Posterior vena cava (tissue), 2 donors: ENCODE measurements at regions not wholly inside any gene's neighbourhood (a gene's known extent, or its start where the extent isn't known, plus 50 kb on each side); places are given as distances from the start of the nearest gene placed in this dataset.

Source experiments
- DNase-seq: peaks from one replicate; pipeline ENCODE4 v3.0.0-alpha.2; 2020; ENCODE audit warnings: low spot score
- intact Hi-C, 2 donors: fragments of 100-400 bp; cut with DNase I; formaldehyde crosslinking; loops; one replicate each; pipeline versions ENCODE4 v1.14.1 to v1.14.2; 2022 to 2023
- donor health status: DM: yes; HTN: yes; CAD: no.
- donor health status: DM: yes; HTN: yes; CAD: no.

DNA sequence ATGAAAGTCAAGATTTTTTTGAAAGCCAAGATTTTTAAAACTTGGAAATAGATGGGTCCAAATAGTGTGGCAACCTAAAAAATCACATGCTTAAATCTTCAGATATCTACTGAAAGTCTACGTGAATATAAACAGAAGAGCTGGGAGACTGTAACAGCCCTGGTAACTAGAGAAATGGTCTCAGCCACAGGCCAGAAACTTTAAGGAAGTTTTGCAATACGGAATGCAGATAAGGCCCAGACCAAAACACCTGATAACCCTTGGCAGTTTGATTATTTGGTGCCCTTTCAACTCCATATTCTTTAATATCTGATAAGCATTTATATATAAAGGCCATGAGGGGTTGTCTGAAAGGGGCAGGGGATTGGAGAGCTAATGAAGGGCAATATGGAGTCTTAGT is 537.3 kb upstream of the TGFBR2 start:
- intact Hi-C loops, result no loop called here
- no peak for DNase-seq

DNA sequence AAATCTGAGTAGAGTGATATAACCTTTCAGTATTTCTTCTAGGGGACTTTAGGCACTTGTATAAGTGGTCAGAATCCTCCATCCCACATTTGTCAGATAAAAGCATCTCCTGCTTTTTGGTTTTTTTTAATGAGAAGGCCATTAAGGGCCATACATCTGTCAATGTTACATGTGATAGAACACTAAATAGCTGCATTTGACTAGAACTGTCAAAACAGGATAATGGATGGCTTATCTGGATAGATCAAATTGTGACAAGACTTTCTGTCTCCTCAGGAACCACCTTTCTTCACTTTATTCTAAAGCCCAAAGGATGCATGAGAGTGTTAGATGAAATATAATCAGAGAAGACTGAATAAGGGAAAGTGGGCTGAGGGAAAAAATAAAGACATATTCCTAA is 533.4 kb upstream of the TGFBR2 start:
- intact Hi-C loops, result no loop called here

DNA sequence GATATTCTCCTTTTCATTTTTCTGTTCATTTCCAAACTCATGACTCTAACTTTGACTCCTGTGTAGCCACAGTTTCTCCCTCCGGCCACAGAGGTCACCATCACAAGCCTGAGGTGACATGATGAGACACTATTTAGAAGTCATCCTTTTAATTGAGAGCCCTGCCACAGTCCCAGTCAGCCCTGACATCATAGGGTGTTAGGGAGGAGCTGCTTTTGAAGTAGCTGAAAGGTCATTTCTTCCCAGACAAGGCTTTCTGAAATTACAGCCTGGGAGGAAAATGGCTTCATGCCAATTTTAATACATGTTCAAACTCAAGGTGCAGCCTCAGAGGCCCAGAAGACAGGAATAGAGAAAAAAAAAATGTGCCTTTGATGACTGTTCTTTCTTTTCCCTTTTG is 532.8 kb upstream of the TGFBR2 start:
- intact Hi-C loops, result no loop called here
- DNase-seq, result no peak

More for the DNA sequence above, 533.4 kb upstream of the TGFBR2 start:
- no peak for DNase-seq

DNA sequence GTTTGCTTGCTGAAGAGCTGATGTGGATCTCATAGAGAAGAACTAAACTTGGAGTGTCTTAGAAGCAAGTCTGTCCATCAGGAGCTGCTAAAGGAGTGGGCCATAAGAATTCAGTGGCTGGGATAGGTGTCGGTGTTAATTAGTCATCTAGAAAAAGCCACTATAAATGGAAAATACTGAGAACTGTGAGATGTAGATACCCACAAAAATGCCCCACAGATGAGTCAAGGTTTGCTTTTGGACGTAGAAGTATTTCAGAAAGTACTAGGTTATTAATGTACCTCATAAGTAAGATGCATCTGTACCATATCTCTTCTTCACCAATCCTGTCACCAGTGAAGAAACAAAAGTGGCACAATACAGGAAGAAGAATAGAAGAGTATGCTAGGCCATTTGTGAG is 530.9 kb upstream of the TGFBR2 start:
- intact Hi-C loops, result no loop called here
- no peak for DNase-seq

DNA sequence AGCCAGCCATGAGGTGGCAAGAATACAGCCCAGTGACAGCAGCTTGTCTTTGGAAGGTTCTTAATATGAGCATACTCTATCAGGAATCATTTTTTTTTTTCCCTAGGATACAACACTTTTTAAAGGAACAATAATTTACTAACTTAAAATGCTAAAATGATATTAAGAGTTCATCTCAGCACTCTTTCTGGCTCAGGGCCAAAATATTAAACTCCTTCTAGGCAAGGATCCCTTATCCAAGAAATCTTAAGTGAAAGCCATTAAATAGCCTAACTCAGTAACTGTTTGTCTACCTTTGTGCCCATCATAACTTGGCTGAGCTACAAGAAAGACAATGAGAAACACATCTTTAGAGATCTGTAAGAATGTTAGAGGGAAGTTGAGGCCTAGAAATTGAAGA is 529.5 kb upstream of the TGFBR2 start:
- DNase-seq, result no peak
- intact Hi-C loops, result no loop called here

DNA sequence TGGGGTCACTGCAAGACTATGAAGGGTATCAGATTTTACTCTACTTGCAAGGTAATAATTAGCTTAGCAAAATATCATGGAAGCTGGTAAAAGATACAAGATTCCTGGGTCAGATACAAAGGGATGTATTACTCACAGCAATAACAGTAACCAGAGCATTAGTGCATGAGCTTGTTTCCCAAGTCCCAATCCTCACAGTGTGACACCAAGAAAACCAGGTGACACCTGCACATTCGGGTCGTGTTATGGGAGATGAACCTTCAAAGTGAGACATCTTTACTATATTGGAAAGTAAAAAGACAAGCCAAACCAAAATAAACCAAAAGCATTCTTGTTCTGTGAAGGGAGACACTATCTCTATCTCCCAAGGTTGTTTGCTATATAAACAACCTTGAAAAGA is 528.7 kb upstream of the TGFBR2 start:
- no peak for DNase-seq
- intact Hi-C loops, result no loop called here

DNA sequence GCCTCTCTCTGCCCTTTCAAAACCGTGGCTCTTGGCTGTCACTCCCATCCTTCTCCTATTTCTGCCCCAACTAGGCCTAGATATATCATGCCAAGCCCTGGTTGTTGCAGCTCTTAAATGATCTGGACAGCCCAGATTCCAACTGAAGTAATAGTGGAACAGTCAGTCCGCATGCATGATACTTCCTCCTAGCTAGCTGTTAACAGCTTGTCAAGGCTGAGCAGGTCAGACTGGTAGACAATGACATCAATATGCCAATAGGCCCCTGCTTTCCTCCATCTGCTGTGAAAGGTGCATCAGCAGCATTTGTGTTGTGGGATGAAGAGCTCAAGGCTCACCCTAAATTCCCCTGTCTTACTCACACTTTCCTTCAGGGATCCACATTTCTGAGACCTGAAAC is 527.7 kb upstream of the TGFBR2 start:
- intact Hi-C loops, result no loop called here
- no peak for DNase-seq

DNA sequence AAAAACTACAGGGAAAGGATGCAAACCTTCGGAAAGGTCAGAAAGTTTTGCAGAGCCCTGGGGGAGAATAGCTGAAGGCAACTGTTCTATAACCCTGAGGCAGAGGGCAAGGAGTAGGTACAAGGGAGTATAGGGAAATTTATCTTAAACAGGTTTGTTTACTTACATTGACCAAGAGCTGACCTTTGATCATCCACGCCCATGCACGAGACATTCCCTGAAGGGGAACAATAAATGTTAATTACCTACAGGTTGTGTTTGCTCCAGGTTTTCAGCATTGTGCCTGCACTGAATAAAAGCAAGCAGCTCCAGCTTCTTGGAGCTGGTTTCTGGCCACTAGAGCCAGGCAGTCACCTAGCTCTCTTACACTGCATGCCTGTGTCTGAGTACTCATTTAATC is 524.5 kb upstream of the TGFBR2 start:
- DNase-seq, result no peak
- intact Hi-C loops, result no loop called here

DNA sequence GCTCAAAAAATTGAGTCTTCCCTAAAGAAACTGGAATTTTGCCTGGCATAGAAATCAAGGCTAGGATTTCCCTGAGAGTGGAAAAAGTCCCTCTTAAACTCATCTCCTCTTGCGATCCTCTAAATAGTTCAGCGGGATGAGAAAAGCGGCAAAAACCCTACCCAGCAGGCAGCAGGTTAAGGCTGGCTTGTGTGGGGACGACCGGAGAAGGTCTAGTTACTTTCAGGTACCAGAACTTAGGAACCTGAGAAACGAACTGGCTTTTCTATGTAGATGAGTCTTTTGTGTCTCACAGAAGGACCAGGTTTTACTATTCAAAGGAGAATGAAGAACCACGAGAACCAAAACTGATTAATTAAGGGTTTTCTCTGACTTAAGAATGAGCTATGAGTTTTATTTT is 523.7 kb upstream of the TGFBR2 start:
- DNase-seq, result no peak
- intact Hi-C loops, result no loop called here

DNA sequence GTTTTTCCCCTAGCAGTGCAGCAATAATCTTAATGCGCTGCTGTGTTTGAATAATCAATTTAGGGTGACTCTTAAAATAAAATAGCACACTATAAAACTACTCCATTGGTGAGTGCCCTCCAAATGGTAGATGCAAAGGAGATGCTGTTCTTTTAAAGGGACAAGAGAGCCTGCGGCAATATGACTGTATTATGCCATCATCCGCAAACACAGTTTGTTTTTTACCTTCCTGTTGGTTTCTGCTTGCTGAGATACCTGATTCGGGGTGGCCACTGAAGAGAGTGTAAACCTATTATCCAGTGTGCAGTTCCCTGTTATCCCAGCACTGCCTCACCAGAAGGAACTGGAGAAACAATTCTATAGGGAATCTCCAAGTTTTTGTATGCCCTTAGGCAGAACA is 523.1 kb upstream of the TGFBR2 start:
- intact Hi-C loops, result no loop called here
- no peak for DNase-seq

DNA sequence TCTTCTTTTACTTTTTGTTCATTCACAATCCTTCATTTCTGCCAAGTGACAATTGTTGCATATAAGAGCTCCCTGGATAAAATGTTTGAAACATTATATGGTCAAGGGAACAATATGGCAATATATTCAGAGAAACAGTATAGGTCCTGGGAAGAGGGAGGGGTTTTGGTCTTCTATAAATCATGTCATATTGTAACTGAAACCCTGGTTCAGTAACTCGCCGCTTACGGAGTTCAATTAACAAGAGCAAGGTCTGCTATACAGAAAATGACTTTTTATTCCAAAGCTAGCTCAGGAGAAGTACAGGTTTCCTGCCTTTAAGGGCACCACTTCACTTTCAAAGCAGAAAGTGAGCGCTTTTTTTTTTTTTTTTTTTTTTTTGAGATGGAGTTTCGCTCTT is 522.1 kb upstream of the TGFBR2 start:
- intact Hi-C loops, result no loop called here

DNA sequence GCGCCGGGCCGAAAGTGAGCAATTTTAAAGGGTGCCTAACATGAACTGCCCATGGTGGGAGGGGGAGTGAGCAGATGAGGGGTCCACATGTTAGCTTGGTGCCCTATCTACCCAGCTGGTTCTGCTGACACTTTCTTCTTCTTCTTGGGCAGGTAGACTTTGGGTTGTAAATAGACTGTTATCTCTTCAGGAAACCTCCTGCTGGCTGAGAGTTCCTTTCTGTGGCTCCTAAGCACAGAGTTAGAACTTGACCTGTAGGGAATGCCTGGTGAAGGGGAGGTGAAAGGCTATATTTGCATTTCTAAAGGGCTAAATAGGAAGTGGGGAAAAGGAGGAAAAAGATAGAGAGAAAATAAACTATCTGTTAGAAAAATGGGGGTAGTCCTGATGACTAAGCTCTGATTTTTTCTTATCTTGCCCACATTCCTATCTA is 521.4 kb upstream of the TGFBR2 start:
- DNase-seq, result no peak
- intact Hi-C loops, result no loop called here

More for the DNA sequence above, 522.1 kb upstream of the TGFBR2 start:
- no peak for DNase-seq

DNA sequence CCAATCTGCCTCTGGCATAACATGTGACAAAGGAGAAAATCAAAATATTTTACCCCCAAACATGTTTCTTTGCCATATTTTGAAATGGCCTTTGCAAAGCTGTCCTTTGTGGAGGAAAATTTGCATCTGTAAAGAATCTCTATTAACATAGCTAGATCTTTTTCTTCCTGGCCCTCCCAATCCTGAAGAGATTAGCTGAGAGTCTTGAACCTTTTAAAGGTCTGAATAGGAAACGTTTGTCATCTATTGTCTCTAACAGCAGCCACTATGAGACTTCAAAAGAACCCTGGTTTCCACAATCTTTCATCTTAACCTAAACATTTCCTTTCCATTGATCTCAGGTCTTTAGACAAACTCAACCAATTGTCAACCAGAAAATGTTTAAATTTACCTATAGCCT is 520.9 kb upstream of the TGFBR2 start:
- intact Hi-C loops, result no loop called here
- no peak for DNase-seq

DNA sequence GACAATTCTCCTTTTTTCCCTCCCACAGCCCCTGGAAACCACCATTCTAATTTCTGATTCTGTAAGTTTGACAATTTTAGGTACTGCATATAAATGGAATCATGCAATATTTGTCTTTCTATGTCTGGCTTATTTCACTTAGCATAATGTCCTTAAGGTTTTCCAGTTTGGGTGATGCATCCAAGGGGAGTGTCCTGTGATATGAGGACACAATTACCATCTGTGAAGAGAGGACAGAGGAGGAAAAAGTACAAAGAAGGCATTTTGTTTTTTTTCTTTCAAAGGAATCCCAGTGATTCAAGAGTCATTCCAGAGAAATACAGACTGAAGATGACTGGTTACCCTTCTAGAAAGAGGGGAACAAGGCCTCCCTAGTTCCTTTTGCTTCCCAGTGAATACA is 514.7 kb upstream of the TGFBR2 start:
- DNase-seq, result no peak
- intact Hi-C loops, result no loop called here

DNA sequence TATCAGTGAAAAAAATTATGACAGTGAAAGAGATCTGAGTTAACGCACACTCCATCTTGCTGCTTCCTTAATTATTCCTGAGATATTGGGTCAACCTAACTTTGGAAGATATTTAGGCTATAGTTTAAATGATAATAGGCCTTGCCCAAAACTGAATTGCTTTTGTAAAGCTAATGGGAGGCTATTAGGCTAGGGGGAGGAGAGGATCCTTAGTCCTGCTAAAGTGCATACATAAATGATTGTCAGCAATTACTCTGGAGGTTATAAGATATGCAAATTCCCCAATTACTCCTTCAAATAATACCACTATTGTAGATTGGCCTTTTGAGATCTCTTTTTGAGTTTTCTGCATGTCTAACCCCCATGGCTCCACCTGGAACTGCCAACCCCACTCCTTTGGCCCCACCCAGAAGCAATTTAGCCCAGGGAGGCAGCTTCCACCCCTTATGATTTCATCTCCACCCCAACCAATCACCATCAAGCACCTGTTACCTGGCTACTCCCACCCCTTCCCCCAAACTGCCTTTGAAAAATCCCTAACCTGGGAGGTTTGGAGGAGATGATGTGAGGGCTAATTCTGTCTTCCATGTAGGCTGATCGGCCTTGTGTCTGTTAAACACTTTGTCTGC is 509.3 kb upstream of the TGFBR2 start:
- no peak for DNase-seq
- intact Hi-C loops, result no loop called here

DNA sequence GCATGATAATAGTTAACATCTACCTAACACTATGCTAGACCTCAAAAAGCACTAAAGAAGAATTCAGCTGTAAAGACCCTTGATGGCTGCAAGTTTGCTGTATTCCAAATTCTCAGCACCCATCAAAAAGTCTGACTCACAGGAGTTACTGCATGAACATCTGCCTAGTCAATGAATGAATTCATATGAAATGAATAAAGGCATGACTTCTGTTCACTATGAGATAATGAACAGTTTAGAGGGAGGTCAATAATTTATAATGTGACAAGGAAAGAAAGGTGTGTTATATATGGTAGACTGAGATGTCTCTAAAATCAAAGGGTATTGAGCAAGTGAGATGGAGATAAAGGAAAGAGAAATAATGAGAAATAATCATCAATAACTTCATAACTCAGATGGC is 508.2 kb upstream of the TGFBR2 start:
- DNase-seq, result no peak
- intact Hi-C loops, result no loop called here

DNA sequence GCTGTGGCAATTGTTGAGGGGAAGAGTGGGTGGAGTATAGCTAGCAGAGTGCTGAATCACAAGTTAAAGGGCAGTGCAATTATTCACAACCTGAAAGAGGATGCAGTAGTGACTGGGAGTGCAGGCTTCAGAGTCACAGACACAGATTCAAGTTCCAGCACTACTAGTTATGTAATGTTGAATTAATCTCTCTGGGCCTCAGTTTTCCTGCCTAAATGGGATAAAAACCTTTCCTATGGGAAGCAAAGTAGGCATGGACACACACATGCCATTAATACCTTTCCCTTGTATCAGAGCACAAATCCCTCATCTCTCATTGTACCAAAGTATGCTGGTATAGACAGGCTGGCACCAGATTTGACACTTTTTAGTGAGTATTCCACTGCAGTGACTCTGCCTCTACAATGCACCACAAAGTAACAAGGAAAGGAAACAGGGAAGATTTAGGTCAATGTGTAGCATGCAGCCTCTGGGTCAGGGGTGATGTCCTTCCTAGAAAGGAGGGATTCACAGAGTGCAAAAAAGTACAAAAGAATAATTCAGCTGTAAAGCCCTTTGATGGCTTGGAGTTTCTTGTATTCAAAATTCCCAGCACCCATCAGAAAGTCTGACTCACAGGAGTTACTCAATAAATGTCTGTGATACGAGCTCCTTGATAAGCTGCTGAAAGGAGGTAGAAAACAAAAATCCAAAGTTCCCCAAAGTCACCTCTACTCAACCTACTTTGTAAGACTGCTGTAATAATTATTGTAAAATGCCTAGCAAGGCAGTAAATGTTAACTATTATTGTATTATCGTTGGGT is 507.5 kb upstream of the TGFBR2 start:
- DNase-seq, result no peak
- intact Hi-C loops, result no loop called here

DNA sequence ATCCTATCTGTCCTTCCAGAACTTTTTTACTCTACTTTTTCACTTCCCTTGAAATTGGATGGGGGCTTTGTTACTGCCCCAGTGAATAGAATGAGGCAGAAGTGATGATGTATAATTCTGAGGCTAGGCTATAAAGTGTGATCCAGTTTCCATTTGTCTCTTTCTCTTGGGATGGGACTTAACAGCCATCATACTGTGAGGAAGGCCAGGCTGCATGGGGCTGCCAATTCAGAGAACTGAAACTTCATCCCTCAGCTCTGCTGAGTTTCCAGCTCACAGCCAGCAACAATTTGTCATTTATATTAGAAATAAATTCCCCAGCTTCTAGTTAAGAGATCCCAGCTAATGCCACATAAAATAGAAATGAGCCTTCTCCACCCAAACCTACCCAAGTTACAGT is 504.0 kb upstream of the TGFBR2 start:
- intact Hi-C loops, result no loop called here
- no peak for DNase-seq

DNA sequence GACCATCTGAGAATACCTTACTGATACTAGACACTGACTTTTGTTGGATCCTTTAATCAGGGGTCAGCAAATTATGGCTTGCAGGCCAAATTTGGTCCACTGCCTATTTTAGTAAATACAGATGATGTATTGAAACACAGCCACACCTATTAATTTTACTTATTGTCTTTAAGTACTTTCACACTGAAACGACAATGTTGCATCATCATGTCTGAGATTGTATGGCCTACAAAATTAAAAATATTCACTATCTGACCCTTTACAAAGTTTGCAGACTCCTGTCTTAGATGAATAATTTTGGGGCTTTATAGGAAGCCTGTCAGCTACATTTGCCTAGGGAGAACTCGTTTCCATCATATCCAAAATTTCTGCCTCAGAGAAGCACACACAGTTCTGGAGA is 503.2 kb upstream of the TGFBR2 start:
- intact Hi-C loops, result no loop called here
- DNase-seq, result no peak

DNA sequence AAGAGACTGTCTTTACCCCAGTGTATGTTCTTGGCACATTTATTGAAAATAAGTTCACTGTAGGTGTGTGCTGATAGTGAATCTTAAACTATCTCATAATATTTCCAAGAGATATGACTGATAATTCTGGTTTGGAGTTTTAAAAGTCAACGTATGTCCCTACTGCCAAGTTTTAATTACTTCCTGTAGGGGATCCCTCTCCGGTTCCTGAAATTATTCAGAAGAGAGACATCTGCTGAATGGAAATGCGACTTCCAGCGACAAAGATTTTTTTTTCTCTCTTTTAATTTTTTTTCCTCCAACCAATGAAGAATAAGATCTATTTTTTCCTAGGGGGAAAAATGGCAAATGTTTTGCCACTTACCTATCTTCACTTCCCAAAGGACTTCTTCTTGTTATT is 498.9 kb upstream of the TGFBR2 start:
- intact Hi-C loops, result no loop called here
- no peak for DNase-seq

DNA sequence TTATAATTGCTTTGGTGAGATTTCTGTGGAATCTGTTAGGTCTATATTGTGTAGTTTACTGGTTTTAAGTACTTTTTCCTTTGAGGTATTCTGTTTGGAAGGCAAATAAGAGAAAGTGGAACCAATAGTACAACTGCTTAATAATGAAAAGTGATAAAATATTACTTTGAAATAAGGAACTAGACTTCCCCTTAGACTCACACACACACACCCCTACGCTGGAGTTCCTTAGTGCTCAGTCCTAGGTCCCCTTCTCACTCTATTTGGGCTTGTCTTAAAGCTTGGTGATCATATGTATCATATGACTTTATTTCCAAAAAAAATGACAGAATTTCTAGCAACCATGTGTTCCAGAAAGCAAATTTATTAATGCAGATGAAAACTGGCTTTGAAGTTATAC is 494.0 kb upstream of the TGFBR2 start:
- no peak for DNase-seq
- intact Hi-C loops, result loop anchor here in 1 of 2 donors (5.0 to 10.0 kb wide), 2 partner anchors 82 to 580 kb away; no protein-coding TSS in a partner anchor
